NK-92 treated with Interleukin-12 subunit alpha and Interleukin-12 subunit beta, amount 100 ng/mL, for 24 hours (cell line): ENCODE measurements at regions not wholly inside any gene's neighbourhood (a gene's known extent, or its start where the extent isn't known, plus 50 kb on each side); places are given as distances from the start of the nearest gene placed in this dataset.

ENCODE experiments used
- DNase-seq: peaks from one replicate; lab custom pipeline; 2025; lab: John Stamatoyannopoulos, UW

DNA sequence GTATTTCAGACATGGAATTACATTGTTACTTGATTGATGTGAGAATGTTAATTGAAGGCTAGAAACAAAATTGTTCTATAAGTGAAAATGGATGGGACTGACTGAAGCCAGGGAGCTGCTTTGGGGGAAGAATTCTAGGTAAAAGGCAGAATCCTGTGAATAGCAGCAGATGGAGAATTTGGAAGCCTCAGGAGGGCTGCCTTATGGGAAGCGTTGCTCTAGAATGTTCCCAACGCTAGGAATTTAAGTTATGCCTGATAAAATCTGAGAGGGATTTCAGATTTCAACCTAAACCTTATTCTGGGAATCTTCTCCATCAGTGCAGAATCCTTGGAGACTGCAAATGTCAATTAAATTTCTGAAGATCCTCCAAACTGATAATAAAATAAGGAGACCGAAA, 858.2 kb upstream of the FLRT2 start:
- DNase-seq, result no peak

DNA sequence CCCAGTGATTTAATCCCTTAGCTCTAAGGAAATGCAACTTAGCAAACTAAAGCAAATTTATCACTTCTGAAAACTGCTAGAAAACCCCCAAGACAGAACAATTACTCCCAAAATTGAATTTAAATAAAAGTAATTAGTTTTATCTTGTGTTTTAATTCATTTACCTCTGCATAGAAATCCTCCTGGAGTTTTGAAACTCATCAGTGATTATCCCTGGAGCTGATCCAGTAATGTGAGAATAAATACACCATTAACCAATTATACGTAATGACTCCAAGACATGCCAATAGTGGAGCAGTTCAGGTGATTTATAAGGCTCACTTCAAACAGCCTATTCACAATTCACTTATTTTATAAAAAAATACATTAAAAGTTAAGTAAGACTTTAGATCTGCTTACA, 855.3 kb upstream of the FLRT2 start:
- DNase-seq, result no peak

DNA sequence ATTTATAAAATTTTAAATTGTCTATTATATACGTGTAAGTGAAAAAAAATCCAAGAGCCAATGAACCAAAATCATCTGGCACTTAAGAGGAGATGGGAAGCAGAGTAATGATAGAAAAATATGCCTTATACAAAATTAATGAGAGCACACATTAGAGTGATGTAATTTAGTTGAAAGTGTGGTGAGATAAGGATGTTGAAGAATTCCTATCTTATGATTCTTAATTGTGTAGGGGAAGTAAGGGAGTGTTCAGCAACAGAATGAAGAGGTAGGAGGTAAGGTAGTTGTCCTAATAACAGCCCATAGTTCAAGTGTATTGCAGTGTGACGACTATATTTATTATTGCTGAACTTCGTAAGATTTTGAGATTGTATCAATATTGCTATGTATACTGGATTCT, 843.4 kb upstream of the FLRT2 start:
- DNase-seq, result no peak

DNA sequence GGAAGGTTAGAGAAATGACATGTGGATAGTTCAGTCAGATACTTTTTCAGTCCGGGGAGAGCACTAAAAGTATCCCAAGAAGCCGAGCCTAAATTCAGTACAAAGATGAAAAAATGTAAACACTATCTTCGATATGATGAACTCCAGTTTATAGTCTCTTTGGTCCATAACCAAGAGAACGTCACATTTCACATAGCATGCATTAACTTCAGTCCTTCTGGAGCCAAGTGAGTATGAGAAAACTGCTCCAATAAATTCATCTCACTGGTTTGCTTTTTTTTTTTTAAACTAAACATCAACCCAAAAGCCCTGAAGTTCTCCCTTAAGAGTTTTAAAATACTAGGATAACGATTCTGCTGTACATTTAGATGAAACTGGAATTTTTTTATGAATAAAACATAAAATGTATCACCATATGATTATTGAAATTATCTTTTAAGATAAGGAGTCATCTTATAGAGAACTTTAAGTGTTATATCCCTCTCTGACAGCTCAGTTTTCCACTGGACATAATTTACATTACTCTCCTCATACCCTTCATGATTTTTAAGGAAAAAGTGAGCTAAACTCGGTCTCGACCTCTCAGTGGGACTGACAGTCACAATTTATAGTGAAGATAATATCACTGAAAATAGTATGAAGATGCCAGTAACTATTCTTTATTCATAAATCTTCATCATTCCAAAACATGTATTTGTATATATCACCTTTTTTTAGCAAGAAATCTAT, 841.5 kb upstream of the FLRT2 start:
- DNase-seq, result no peak

DNA sequence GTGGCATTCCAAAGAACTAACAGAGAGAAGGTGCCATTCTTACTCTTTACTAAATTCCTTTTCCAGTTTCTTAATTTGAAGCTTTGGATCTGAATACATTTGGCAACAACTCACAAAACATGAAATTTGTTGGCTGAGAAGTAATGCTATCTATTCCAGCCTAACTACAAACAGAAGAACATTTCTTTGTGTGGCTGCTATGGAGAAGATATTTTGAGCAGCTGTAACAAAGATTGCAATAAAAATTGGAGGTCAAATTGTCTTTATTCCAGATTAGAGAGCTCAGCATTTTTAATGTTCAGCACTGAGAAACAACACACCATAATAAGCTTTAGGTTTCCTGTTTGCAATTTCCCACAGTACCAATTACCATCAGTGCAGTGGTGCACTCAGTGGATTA, 835.8 kb upstream of the FLRT2 start:
- no peak for DNase-seq

DNA sequence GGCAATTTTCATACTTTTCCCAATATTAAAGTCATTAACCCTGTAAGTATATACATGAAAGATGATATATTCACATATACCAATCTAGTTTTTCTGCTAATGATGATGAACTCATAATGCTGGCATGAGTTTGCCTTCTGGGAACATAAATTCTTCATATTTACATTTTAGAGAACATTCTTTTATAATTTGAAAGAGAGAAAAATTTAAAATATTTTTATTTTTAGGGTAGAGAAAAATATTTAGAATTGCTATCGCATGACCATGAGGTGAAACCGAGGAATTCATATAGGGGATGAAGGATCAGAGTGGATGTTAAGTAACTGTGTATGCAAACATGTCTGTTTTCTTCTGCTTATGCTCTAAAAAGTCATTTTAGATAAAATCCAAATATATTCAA, 825.3 kb upstream of the FLRT2 start:
- no peak for DNase-seq

DNA sequence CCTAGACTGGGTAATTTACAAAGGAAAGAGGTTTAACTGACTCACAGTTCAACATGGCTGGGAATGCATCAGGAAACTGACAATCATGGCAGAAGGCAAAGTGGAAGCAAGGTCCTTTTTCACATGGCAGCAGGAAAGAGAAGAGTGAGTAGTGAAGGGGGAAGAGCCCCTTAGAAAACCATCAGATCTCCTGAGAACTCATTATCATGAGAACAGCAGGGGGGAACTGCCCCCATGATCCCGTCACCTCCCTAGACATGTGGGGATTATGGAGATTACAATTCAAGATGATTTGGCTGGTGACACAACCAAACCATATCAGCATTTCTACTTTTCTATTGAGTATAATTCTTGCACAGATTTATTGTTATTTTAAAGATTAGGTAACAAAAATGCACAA, 822.1 kb upstream of the FLRT2 start:
- DNase-seq, result no peak

DNA sequence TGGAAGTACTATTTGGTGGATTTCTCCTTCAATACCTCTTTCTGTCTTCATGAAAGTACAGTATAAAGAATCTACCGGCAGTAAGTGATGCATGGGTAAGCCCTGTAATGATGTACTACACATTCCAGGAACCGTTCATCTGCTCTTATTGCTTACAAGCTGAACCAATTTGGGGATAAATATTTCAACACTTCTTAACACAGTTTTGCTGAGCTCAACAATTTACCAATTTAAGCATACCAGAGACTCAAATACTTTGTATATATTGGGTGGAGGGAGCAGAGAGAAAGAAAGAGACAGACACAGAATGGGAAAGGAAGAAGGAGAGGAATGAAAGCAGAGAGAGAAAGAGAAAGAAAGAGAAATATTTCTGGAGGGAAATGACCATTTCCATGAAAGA, 821.1 kb upstream of the FLRT2 start:
- DNase-seq, result no peak

DNA sequence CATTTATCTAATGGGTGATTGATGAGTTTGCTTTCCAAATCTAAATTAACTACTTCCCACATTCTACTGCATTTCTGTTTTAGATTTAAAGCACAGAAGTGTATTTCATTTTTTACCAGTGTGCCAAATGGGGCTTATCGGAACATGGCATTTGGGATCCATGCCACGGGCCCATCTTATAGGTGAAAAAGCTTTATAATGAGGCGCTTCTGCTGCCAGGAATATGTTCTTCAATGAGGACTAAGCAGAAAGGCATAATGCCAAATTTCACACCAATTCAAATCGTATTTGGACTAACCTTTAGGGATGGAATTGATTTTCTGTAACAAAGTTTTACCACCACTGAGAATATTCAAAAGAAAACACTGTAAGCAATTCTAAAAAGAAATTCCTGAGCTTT, 803.5 kb upstream of the FLRT2 start:
- no peak for DNase-seq

DNA sequence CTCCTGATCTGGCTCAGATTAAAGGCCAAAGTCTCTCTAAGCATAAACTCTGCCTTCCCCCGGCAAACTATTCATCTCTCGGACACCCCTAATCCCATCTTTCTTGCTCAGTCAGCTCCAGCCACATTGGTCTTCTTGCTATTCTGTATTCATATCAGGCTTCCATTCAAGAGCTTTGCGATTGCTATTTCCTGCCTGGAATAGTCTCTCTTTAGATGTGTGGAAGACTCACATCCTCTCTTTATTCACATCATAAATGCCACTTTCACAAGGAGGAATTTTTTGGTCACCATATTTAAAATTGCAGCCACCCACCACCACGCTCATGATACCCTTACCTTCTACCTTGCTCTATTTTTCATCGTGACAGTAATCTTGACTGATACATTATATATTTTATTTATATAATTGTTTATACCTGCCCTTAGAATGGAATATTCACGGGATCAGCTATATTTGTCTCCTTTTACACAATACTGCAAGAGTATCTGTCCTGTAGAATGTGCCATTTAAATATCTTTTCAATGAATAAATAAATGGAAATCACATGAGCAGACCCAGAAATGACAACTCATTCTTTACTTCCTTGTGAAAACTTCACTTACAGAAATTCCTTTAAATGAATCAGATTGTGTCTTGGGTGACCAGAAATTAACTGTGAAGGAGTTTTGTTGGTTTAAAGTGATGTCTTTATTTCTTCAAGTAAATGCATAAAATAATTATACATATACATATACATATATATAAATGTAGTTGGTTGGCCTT, 780.6 kb upstream of the FLRT2 start:
- DNase-seq, result no peak

DNA sequence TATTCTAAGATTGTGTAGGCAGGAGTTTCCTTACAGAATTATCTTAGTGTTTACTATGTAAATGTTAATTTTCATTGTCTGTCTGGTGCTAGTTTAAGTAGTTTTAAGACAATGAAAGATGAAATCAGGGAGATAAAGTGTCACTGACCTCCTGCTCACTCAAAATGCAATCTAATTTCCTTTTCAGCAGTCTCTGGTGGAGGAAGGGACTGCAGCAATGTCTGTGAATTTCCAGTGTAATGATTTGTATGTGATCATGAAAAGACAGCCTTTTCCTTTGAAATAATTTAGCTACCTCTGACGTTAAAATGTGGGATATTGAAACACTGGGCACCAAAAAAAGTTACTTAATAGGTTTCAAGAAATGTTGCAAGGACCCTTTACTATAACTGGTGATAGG, 779.7 kb upstream of the FLRT2 start:
- no peak for DNase-seq

DNA sequence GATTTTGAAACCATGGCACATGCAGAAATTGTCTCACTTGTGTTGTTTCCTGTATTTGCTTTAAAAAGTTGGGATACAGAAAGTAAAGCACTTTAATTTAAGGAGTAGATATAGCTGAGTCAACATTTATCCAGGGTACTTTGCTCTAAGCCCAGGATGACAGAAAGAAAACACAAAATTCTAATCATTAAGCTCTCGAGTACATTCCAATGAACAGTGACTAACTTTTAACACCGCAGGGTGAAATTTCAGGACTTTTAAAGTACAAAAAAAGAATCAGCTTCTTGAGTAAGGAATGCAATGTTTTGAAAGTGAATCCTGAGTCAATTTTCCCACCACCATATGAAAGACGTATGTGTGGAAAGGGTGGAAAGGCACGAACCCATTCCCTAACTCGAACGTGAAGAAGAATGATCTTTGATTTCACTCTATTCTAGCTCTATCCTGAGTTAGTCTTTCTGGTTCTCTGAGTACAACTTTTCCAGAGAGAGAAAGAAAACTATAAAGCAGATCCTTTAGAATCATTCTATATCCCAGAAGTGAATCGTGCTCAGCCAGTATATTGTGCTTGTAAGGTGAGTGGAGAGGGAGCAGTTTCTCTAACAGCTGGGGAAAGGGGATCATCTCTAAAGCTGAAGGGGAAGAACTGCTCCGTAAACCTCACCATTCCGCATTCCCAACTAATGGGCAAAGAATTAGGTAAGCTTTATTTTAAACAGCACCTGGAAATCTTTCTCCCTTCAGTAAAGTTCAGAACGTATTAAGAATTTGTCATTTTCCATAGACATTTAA, 779.0 kb upstream of the FLRT2 start:
- no peak for DNase-seq

DNA sequence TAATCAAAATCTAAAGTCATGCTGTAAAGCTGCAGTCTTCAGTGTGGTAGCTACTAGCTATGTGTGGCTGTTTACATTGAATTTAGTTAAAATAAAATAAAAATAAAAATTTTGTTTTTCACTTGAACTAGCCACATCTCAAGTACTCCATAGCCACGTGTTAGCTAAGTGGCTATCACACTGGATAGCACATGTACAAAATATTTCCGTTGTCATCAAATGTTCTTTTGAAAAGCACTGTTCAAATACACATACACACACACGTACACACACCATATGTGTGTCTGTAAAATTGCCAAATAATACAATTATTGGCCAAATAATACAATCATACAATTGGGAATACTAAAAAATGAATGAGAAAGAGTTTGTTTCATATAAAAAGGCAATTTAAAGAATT, 778.2 kb upstream of the FLRT2 start:
- DNase-seq, result no peak

DNA sequence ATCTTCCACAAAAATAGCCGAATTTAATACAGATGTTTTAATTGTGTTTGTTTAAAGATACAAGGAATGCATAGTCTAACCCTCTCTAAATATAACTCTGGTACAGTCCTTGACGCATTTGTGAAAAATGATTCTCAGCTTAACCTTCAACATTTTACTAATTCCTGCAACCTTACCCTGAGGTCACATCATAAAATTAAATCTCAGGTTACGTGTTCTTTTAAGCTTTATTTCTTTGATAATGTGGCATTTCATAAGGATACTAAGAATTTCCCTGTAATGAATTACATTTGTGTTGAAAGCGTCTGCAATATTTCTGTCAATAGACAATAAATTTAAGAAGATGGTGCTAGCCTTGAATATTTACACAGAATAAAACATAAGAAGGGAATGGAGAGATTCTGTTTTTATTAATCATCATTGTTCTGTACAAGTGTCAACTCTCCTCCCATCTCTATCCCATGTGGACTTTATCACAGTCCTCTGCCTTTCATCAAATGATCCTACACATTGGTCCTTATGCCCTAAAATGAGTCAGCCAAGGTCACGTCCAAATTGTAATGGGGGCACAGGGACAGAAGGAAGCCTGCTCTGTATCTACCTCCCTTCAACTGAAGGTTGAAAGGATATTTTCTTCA, 769.3 kb upstream of the FLRT2 start:
- DNase-seq, result no peak

DNA sequence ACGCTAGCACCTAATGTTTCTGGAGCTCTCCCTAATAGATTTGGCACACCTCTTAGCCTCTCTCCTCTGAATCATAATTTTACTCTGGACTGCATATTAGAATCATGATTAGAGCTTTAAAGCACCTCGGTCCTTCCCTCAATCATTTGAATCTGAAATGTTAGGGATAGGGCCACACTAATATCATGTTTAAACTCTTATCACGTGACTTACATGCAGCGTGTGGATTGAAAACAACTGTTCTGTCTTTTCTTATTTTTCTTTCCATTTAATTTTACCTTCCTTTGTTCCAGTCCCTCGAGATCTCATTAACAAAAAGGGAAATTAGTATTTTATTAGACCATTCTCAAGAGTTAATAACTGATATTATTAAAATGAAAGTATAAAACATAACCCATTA, 762.5 kb upstream of the FLRT2 start:
- DNase-seq, result no peak

DNA sequence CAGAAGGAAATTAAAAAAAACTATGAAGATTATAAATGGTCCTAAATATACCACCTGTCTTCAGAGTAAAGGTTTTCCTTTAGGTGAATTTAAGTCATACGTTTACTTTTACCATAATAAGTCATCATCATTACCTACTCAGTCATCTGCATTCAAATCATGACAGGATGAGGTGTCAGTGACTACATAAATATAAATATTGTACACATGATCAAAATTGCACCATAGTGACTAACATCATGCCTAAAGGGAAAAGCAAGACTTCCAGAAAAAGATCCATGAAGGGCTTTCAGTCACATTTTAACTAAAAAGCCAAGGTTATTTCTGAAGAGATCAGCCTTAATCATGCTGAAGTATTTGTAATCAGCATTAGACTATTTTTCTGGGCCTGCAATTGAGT, 759.9 kb upstream of the FLRT2 start:
- no peak for DNase-seq

DNA sequence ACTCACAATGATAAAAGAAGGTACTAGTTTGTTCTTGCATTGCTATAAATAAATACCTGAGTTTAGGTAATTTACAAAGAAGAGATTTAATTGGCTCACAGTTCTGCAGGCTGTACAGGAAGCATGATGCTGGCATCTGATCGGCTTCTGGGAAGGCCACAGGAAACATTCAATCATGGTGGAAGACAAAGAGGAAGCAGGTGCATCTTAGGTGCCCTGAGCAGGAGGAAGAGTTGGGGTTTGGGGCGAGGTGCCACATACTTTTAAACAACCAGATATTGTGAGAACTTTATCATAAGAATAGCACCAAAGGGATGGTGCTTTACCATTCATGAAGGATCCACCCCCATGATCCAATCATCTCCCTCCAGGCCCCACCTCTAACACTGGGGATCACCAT, 752.6 kb upstream of the FLRT2 start:
- DNase-seq, result no peak

DNA sequence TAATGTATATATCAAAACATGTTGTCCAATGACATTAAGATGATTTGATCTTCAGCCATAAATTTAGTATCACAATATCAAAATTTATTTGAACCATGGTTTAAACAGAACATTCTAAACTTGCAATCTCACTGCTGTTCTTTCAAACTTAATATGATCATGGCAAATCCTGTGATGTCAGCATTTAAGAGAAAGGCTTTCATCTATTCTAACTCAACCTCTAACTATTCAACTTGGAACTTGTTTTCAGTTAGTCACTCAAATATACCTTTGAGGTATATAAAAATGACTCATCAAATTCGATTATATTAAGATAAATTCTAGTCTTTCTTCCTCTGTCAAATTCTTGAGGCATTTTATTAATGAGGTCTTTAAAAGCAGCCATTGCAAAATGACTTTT, 747.0 kb upstream of the FLRT2 start:
- no peak for DNase-seq

DNA sequence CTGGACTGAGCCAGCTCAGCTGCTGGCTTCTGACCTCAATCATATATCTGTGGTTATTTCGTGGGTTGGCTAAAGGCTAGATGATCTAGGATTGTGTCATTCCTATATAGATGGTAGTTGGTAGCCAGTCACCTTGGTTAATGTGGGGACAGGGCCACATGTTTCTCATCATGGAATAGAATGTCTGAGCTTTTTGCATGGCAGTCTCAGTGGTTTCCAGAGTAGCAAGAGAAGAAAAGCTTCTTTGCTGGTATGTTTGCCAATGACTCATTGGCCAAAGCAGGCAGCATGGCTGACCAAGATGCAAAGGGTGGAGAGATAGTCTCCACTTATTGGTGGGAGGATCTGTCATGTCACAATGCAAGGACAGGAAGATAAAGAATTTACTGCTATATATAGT, 746.4 kb upstream of the FLRT2 start:
- DNase-seq, result no peak

DNA sequence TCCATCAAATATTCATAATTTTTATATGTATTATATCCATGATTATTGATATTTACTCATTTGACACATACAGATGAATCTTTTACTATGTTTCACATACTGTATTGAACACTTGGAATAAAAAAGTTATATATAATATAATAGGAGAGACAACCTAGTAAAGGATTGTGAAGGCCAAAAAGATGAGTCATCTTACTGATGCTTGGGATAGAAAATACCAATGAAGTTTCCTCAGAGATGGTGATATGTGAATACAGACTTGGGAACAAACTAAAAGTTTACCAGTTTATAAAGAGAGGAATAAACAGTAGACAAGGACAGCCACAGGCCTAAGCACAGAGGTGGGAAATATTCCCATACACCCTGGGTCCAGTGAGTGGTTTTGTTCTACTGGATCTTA, 743.9 kb upstream of the FLRT2 start:
- no peak for DNase-seq

DNA sequence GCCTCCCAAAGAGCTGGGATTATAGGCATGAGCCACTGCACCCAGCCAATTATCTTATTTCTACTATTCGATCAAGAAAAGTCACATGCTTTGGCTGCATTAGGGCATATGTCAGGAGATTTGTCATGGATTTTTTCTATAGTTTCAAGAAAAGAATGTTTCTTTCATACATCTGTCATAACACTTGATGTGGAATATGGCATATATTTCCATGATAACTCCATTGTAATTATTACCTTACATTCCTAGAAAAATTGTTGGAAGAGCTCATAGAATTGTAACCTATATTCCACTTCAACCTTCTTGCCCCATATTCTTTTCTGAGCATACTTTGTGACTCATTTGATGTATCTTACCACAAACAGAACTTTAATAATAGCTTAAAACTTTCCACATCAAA, 740.9 kb upstream of the FLRT2 start:
- DNase-seq, result no peak

DNA sequence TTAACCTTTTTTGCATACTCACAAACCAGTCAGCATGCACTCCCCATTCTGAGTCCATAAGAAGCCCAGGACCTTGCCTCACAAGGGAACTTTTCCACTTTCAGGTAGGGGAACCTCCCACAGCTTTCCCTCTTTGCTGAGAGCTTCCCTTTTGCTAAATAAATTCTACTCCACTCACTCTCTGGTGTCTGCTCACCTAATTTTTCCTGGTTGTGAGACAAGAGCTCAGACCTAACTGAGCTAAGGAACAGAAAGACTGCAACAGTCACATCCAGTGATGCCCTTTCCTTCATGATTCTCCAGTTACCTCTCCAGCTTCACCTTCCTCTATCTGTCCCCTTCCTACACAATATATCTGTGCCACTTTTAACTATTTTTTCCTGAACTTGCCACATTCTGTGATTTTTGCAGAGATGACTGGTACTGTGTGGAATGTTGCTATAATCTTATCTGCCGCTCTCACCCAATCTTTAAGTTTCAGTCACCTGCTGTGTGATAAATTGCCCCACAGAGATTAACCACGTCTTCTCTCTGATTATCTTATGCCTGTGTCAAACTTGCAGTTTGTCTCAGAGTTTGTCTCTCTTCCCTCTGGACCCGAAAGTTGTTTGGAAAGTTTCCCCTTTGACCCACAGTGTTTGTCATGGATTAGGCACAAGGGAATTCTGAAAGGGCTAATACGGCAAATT, 737.1 kb upstream of the FLRT2 start:
- DNase-seq, result no peak
